ENCODE measurements at regions not wholly inside any gene's neighbourhood (a gene's known extent, or its start where the extent isn't known, plus 50 kb on each side); places are given as distances from the start of the nearest gene placed in this dataset.

GRCh38 chr20:23279836-23280235 lies 70.8 kb upstream of the NXT1 start:
- Histone ChIP-seq H3K27ac (ENCODE audit: low read depth, low read length) (no peak overlapping the region), H3K9ac (ENCODE audit: low read length) (no peak overlapping the region), H3K27me3 (ENCODE audit: insufficient read depth, low read length) (no peaks in the 10 kb centered on the region), H3K9me3 (ENCODE audit: insufficient read depth, low read depth, low read length) (no peaks in the 10 kb centered on the region), H4K20me1 (ENCODE audit: insufficient read depth, low read length) (no peaks in the 10 kb centered on the region), H3K36me3 (ENCODE audit: insufficient read depth, low read length) (no peaks in the 10 kb centered on the region), H2AFZ (ENCODE audit: low read depth, low read length) (no peak overlapping the region), H3K4me3 (ENCODE audit: insufficient read depth, low read depth, low read length) (no peak overlapping the region), H3K4me1 (ENCODE audit: insufficient read depth, low read length) (no peaks in the 10 kb centered on the region), H3K79me2 (ENCODE audit: insufficient read depth, low read length) (no peaks in the 10 kb centered on the region), H3K4me2 (ENCODE audit: low read length) (no peak overlapping the region)
- TF ChIP-seq CTCF (IDR thresholded peaks at IDR 0.05; ENCODE audit: insufficient read depth, low read depth, low read length), result no peak
- TF ChIP-seq EZH2 (IDR thresholded peaks at IDR 0.05; ENCODE audit: insufficient read depth, low read length), result no peak
- no peak for DNase-seq (ENCODE audit: low read depth)
- Mint-ChIP-seq H3K4me3 (ENCODE audit: unreplicated experiment) (no peak overlapping the region), H3K9me3 (ENCODE audit: unreplicated experiment) (peaks cover 3% of the 10 kb centered on the region), H3K27me3 (ENCODE audit: low read depth, unreplicated experiment) (peaks cover 7% of the 10 kb centered on the region), H3K27ac (ENCODE audit: unreplicated experiment) (no peak overlapping the region), H3K36me3 (ENCODE audit: low read depth, unreplicated experiment) (no peaks in the 10 kb centered on the region), H3K4me1 (ENCODE audit: low read depth, unreplicated experiment) (no peaks in the 10 kb centered on the region)
- FAIRE-seq, result no peak

- Mint-ChIP-seq H3K9me3 (ENCODE audit: unreplicated experiment) (peaks cover 3% of the 10 kb centered on the region), H3K36me3 (ENCODE audit: low read depth, unreplicated experiment) (no peaks in the 10 kb centered on the region), H3K27ac (ENCODE audit: unreplicated experiment) (no peak overlapping the region), H3K4me1 (ENCODE audit: low read depth, unreplicated experiment) (no peaks in the 10 kb centered on the region), H3K27me3 (ENCODE audit: low read depth, unreplicated experiment) (peaks cover 6% of the 10 kb centered on the region), H3K4me3 (ENCODE audit: unreplicated experiment) (no peak overlapping the region)
- Histone ChIP-seq H3K79me2 (ENCODE audit: insufficient read depth, low read length) (no peaks in the 10 kb centered on the region), H3K4me3 (ENCODE audit: insufficient read depth, low read depth, low read length) (no peak overlapping the region), H4K20me1 (ENCODE audit: insufficient read depth, low read length) (no peaks in the 10 kb centered on the region), H3K9me3 (ENCODE audit: insufficient read depth, low read depth, low read length) (no peaks in the 10 kb centered on the region), H3K27ac (ENCODE audit: low read depth, low read length) (no peak overlapping the region), H2AFZ (ENCODE audit: low read depth, low read length) (no peak overlapping the region), H3K4me2 (ENCODE audit: low read length) (no peak overlapping the region), H3K27me3 (ENCODE audit: insufficient read depth, low read length) (no peaks in the 10 kb centered on the region), H3K36me3 (ENCODE audit: insufficient read depth, low read length) (no peaks in the 10 kb centered on the region), H3K9ac (ENCODE audit: low read length) (no peak overlapping the region), H3K4me1 (ENCODE audit: insufficient read depth, low read length) (no peaks in the 10 kb centered on the region)
- DNase-seq (ENCODE audit: low read depth), result no peak
- FAIRE-seq, result no peak
- no peak for TF ChIP-seq CTCF (IDR thresholded peaks at IDR 0.05; ENCODE audit: insufficient read depth, low read depth, low read length)
- no peak for TF ChIP-seq EZH2 (IDR thresholded peaks at IDR 0.05; ENCODE audit: insufficient read depth, low read length)
Observed at GRCh38 chr20:23278172-23278571, 72.4 kb upstream of the NXT1 start.

DNA sequence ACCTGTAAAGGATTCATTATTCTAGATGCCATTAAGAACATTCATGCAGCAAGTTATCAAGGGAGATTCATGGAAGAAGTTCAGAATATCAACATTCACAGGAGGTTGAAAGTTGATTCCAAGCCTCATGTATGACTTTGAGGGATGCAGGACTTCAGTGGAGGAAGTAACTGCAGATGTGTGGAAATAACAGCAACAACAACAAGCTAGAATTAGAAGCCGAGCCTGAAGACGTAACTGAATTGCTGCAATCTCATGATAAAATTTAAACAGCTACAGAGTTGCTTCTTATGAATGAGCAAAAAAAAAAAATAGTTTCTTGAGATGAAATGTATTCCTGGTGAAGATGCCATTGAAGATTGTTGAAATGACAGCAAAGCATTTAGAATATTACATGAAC lies 73.3 kb upstream of the NXT1 start:
- DNase-seq (ENCODE audit: low read depth) (no peak), FAIRE-seq (no peak)
- Mint-ChIP-seq H3K4me1 (ENCODE audit: low read depth, unreplicated experiment) (no peaks in the 10 kb centered on the region), H3K9me3 (ENCODE audit: unreplicated experiment) (peaks cover 3% of the 10 kb centered on the region), H3K36me3 (ENCODE audit: low read depth, unreplicated experiment) (no peaks in the 10 kb centered on the region), H3K4me3 (ENCODE audit: unreplicated experiment) (no peak overlapping the region), H3K27ac (ENCODE audit: unreplicated experiment) (no peak overlapping the region), H3K27me3 (ENCODE audit: low read depth, unreplicated experiment) (peaks cover 6% of the 10 kb centered on the region)
- no peaks in the 10 kb centered on the region for H3K36me3 ChIP-seq (ENCODE audit: insufficient read depth, low read length)
- H3K27me3 ChIP-seq (ENCODE audit: insufficient read depth, low read length), result no peaks in the 10 kb centered on the region
- H3K27ac ChIP-seq (ENCODE audit: low read depth, low read length), result no peak overlapping the region
- no peaks in the 10 kb centered on the region for H3K9me3 ChIP-seq (ENCODE audit: insufficient read depth, low read depth, low read length)
- H3K4me3 ChIP-seq (ENCODE audit: insufficient read depth, low read depth, low read length), result no peak overlapping the region
- no peaks in the 10 kb centered on the region for H3K79me2 ChIP-seq (ENCODE audit: insufficient read depth, low read length)
- H3K4me2 ChIP-seq (ENCODE audit: low read length), result no peak overlapping the region
- no peak overlapping the region for H2AFZ ChIP-seq (ENCODE audit: low read depth, low read length)
- H4K20me1 ChIP-seq (ENCODE audit: insufficient read depth, low read length), result no peaks in the 10 kb centered on the region
- TF ChIP-seq CTCF (IDR thresholded peaks at IDR 0.05; ENCODE audit: insufficient read depth, low read depth, low read length) (no peak), EZH2 (IDR thresholded peaks at IDR 0.05; ENCODE audit: insufficient read depth, low read length) (no peak)
- H3K9ac ChIP-seq (ENCODE audit: low read length), result no peak overlapping the region
- H3K4me1 ChIP-seq (ENCODE audit: insufficient read depth, low read length), result no peaks in the 10 kb centered on the region
